ENCODE measurements at regions not wholly inside any gene's neighbourhood (a gene's known extent, or its start where the extent isn't known, plus 50 kb on each side); places are given as distances from the start of the nearest gene placed in this dataset.

DNA sequence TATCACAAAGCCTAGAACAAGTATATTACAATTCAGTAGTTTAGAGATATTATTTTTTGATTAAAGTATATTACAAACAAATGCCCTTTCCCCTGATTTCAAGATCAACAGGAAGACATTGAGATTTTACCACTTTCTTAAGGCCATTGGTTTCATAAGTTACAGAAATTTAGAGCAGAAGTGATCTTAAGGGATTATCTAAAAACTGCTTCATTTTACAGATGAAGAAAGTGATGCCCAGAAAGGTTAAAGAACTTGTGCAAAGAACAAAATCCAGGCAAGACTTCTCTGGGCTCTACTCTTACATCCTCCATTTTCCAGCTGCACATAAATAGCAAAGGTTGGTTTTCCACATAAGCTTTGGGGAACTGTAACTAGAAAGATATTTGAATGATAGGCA, 87.5 kb downstream of the DUSP6 start:
- no peak for DNase-seq (ENCODE audit: low spot score in 2 of 2)
- Histone ChIP-seq H3K4me1 (no peaks in the 10 kb centered on the region), H3K4me3 (no peak overlapping the region), H3K9me3 (no peaks in the 10 kb centered on the region), H3K27me3 (ENCODE audit: low read depth) (no peaks in the 10 kb centered on the region), H3K36me3 (replicated peaks) (no peaks in the 10 kb centered on the region)
- in situ Hi-C loops (cut with MboI; ENCODE audit: low sequenced_read_pairs): no loop called here

DNA sequence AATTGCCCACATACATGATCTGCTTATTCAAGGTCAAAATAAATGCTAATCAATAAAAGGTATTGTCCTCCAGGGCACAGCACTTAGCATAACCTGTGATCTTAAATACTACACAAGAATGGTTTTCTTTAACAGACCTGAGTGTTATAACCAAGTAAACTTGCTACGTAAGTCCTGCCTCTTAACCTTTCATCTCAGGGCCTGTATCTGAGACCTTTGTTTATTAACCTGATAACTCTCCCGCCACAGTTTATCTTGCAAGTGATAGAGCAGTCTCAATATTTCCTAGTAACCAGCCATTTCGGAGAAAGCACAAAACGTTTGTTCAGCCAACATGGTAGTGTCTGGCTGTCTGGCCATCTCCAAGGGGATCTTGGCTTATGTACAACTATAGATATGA, 88.4 kb downstream of the DUSP6 start:
- no peaks in the 10 kb centered on the region for H3K9me3 ChIP-seq
- no peaks in the 10 kb centered on the region for H3K4me1 ChIP-seq
- H3K36me3 ChIP-seq (replicated peaks): no peaks in the 10 kb centered on the region
- no peak for DNase-seq (ENCODE audit: low spot score in 2 of 2)
- H3K4me3 ChIP-seq: no peak overlapping the region
- no peaks in the 10 kb centered on the region for H3K27me3 ChIP-seq (ENCODE audit: low read depth)
- in situ Hi-C loops (cut with MboI; ENCODE audit: low sequenced_read_pairs): no loop called here

DNA sequence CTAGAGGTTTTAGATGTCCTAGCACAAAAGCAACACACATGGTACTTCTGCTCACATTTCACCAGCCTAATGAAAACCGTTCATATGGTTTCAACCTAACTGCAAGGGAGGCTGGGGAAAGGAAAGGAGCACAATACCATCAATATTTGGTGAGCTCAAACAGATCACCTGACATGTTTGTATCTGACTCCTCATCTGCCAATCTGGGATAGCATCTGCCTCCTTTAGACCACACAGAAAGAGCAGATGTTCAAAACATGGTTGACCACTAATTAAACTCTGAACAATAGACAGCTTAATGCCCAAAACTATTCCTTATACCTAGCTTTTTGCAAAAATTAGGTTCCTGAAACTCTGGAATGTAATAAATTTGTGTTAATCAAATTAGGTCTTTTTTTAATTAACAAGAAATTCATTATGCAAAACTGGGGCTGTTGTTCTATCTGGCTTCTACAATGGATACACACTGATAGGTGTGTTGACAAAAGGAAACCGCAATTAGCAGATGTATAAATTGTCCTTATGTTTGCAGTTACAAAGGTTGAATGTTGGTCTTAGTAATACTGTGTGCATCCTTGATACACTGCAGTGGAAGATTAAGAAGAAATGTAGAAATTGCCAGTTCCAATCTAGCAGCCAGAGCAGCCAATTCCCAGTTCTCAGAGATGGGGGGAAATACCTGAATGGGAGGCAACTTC, 89.3 kb downstream of the DUSP6 start:
- Histone ChIP-seq H3K4me3 (no peak overlapping the region), H3K9me3 (no peaks in the 10 kb centered on the region), H3K36me3 (replicated peaks) (no peaks in the 10 kb centered on the region), H3K27me3 (ENCODE audit: low read depth) (no peaks in the 10 kb centered on the region), H3K4me1 (no peaks in the 10 kb centered on the region)
- in situ Hi-C loops (cut with MboI; ENCODE audit: low sequenced_read_pairs): no loop called here
- DNase-seq (ENCODE audit: low spot score in 2 of 2): no peak

DNA sequence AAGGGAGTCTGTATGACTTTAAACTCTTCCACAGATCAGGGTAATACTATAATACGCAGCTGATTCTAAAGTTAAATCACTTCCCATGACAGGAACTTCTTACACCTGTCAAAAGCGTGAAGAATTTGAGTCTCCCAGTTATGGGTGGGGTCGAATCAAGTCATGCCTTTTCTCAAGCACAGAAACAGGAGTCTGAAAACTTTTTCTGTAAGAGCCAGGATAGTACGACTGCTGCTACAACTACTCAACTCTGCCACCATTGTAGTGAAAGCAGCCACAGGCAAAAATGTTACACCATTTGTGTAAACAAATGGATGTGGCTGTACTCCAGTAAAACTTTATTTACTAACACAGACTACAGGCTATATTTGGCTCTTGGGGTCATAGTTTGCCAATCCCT, 90.3 kb downstream of the DUSP6 start:
- no peak for DNase-seq (ENCODE audit: low spot score in 2 of 2)
- Histone ChIP-seq H3K4me3 (no peak overlapping the region), H3K36me3 (replicated peaks) (no peaks in the 10 kb centered on the region), H3K9me3 (no peaks in the 10 kb centered on the region), H3K27me3 (ENCODE audit: low read depth) (no peaks in the 10 kb centered on the region), H3K4me1 (no peaks in the 10 kb centered on the region)
- in situ Hi-C loops (cut with MboI; ENCODE audit: low sequenced_read_pairs): no loop called here

DNA sequence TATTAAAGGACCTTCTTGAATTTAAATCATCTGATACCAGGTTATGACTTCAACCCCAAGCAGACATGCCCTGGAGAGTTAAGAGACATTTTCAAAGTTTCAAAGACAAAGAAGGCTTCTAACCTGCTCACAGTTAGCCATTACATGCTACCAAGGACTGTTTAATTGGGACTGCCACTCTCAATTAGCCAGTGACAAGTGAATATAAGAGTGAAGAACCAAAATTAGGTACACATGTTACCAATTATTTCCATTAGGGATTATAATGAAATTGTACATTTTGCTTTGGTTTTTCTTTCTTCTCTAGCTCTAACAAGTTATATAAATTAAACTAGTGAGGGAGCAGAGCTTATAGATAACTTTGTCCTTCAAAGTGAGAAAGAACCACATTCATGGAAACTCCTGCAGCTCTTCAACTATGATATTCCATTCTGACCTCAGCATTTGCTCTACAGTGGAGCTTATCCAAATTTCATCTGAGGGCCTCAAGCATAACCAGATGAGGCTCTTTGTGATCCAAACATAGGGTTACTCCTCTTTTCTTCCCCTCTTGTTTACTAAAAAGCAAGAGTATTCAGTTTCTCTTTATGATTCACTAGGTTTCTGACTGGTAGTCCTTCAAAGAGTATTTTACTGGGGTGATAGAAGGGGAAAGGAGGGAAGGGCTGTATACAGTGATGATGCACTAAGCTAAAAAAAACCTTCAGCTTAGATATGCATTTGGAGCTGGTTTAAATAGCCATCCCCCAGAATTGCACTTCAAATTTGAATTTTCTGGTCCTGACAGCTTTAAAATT, 91.3 kb downstream of the DUSP6 start:
- Histone ChIP-seq H3K36me3 (replicated peaks) (no peaks in the 10 kb centered on the region), H3K4me1 (no peaks in the 10 kb centered on the region), H3K9me3 (no peaks in the 10 kb centered on the region), H3K4me3 (no peak overlapping the region), H3K27me3 (ENCODE audit: low read depth) (no peaks in the 10 kb centered on the region)
- in situ Hi-C loops (cut with MboI; ENCODE audit: low sequenced_read_pairs): no loop called here
- DNase-seq (ENCODE audit: low spot score in 2 of 2): no peak

DNA sequence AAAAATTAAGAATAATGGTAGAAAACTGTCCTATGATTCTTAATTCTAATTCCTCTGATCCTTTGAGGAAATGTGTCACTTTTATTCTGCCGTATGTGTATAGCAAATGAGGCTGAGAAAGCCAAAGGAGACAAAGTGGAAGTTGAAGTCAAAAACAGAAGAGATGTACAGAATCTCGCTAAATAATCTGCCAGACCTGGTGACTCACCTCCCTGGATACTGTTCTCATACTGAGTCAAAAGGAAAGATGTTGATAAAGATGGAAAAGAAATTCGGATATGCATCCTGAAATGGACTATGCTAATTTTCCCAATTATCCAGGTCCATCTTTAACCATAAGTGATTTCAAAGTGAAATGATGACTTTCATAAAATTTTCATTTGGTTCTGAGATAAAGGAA, 92.5 kb downstream of the DUSP6 start:
- no peak for DNase-seq (ENCODE audit: low spot score in 2 of 2)
- H3K9me3 ChIP-seq: no peaks in the 10 kb centered on the region
- in situ Hi-C loops (cut with MboI; ENCODE audit: low sequenced_read_pairs): no loop called here
- no peaks in the 10 kb centered on the region for H3K27me3 ChIP-seq (ENCODE audit: low read depth)
- no peaks in the 10 kb centered on the region for H3K36me3 ChIP-seq (replicated peaks)
- H3K4me3 ChIP-seq: no peak overlapping the region
- H3K4me1 ChIP-seq: no peaks in the 10 kb centered on the region

DNA sequence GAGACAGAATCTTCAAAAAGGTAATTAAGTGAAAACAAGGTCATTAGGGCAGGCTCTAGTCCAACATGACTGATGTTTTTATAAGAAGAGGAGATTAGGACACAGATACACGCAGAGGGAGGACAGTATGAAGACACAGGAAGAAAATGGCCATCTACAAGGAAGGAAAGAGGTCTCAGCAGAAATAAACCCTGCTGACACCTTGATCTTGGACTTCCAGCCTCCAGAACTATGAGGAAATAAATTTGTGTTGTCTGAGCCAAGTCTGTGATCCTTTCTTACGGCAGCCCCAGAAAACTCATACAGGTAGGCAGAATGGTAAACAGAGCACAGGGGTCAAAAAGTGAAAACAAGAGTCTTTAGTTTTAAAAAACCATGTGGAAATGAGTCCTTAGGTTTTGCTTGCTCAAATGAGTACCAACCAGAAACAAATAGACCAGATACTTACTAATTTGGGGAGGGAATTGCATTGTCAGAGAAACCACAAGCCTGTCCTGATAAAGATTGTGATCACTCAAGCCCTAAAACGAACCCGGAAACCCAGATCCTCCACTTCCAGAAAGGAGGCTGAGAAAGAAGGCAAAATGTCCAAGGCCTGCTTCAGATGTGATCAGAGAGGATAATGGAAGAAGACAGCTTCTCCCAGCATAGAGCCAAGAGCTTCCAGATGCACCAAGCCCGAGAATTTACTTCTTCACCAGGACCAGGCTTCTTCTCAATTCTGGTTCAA, 93.9 kb downstream of the DUSP6 start:
- Histone ChIP-seq H3K27me3 (ENCODE audit: low read depth) (no peaks in the 10 kb centered on the region; the same call in 1 of the 2 replicates), H3K4me3 (no peak overlapping the region), H3K9me3 (no peaks in the 10 kb centered on the region), H3K4me1 (no peaks in the 10 kb centered on the region), H3K36me3 (replicated peaks) (no peaks in the 10 kb centered on the region)
- DNase-seq (ENCODE audit: low spot score in 2 of 2): no peak
- in situ Hi-C loops (cut with MboI; ENCODE audit: low sequenced_read_pairs): no loop called here

DNA sequence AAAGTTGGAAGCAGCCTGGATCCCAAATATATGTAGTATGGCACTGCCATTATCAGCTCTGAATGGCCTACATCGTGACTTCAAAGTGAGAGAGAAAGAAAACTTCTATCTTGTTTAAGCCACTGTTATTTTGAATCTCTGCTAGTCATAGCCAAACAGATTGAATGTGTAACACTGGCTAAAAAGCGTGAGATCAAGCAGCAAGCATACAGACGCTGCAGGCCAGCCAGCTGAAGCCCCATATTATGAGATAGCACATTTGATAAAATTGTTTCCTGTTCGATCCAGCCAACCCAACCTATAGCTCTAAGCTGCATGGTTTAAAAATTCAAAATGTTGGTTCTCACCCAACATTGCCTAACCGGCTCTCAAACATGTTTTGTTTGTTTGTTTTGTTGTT, 95.0 kb downstream of the DUSP6 start:
- H3K4me1 ChIP-seq: no peaks in the 10 kb centered on the region
- no peak overlapping the region for H3K4me3 ChIP-seq
- no peaks in the 10 kb centered on the region; the same call in 1 of the 2 replicates for H3K27me3 ChIP-seq (ENCODE audit: low read depth)
- DNase-seq (ENCODE audit: low spot score in 2 of 2): no peak
- H3K9me3 ChIP-seq: no peaks in the 10 kb centered on the region
- no peaks in the 10 kb centered on the region for H3K36me3 ChIP-seq (replicated peaks)
- in situ Hi-C loops (cut with MboI; ENCODE audit: low sequenced_read_pairs): no loop called here

DNA sequence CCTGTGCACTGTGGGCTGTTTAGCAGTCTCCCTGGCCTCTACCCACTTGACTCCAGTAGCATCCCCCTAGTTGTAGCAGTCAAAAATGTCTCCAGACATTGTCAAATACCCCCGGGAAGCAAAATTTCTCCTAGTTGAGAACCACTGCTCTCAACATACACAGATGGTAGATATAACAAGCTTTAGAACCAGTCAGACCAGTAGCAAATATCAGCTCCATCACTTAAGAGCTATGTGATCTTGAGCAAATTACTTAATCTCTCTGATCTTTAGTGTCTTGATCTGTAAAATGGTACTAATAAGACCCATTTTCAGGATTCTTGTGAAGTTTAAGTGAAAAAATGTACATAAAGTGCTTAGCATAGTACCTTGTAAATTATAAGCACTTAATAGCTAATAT, 96.2 kb downstream of the DUSP6 start:
- Histone ChIP-seq H3K9me3 (no peaks in the 10 kb centered on the region), H3K4me3 (no peak overlapping the region), H3K36me3 (replicated peaks) (no peaks in the 10 kb centered on the region), H3K4me1 (no peaks in the 10 kb centered on the region), H3K27me3 (ENCODE audit: low read depth) (no peaks in the 10 kb centered on the region; the same call in 1 of the 2 replicates)
- in situ Hi-C loops (cut with MboI; ENCODE audit: low sequenced_read_pairs): no loop called here
- no peak for DNase-seq (ENCODE audit: low spot score in 2 of 2)

DNA sequence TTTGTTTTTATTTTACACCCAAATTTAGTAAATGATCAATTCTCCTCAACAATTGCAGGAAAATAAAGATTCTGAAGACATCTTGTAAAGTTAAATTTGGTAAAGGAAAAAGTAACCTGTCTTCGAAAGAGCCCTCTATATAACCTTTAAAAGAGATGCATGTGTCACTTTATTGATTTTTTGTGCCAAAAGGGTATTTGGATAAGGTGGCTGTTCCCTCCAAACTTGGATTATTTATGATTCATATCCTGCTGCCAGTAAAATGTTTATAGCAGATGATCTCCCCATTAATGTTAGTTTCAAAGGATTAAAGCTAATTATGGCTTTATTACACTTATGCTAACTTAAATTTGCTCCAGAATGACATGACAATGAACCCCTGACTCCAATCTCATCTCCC, 98.8 kb downstream of the DUSP6 start:
- Histone ChIP-seq H3K4me1 (no peaks in the 10 kb centered on the region), H3K36me3 (replicated peaks) (no peaks in the 10 kb centered on the region), H3K27me3 (ENCODE audit: low read depth) (no peaks in the 10 kb centered on the region; the same call in 1 of the 2 replicates), H3K9me3 (no peaks in the 10 kb centered on the region), H3K4me3 (no peak overlapping the region)
- DNase-seq (ENCODE audit: low spot score in 2 of 2): no peak
- in situ Hi-C loops (cut with MboI; ENCODE audit: low sequenced_read_pairs): no loop called here

DNA sequence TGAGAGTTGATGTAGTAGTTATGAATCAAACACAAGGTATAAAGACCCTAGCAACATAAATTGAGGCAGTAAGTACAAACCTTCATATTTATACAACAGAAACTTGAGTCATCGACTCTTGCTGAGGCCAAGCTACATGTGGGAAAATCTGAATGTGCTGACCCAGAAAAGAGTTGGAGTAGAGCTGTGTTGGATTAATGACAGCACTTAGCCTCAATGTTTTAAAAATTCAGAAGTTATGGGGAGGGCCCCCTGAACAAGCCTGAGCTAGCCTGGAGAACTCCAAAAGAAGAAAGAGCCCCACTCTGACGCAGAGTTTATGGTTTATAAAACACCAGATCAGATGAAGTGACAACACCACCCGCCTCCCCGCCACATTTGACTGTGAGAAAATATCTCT, 100.0 kb downstream of the DUSP6 start:
- in situ Hi-C loops (cut with MboI; ENCODE audit: low sequenced_read_pairs): no loop called here
- Histone ChIP-seq H3K27me3 (ENCODE audit: low read depth) (no peaks in the 10 kb centered on the region; the same call in 1 of the 2 replicates), H3K9me3 (no peaks in the 10 kb centered on the region), H3K4me3 (no peak overlapping the region), H3K36me3 (replicated peaks) (no peaks in the 10 kb centered on the region), H3K4me1 (no peaks in the 10 kb centered on the region)
- DNase-seq (ENCODE audit: low spot score in 2 of 2): no peak

DNA sequence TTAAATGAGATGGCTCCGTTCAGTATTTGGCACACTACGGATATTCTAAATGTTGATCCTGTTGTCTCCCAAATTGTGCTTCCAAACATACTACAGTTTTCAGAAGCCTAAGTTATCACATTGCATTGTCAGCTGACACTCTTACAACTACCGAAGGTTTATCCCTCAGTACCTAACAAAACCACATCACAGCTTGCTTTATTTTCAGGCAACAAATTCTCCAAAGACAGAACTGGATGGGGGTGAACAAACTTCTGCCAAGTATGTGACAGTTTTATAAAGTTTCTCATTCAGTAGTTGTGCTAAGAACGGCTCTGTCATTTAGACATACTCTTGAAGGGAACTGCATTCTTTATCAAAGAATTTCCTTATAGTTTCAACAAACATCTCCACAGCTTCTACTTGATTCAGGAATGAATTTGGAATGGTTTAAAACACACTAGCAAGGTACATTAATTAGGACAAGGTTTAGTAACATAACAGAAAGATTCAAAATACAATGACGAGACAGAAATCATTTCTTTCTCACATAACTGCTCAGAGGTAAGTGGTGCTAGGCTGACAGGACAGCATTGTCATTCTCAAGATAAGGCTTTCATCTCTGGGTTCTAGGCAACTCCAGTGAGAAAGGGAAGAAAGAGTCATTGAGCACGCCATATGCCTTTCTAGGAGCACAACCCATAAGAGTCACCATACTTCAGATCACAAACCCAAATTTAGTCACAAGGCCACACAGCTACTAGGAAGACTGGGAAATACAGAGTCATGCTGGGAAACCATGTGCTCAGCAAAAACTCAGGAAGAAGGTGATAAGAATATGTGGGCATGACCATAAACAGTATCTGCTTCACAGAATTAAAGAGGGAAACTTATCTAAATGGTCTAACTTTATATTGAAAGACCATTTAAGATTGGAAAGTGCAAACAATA, 100.7 kb downstream of the DUSP6 start:
- Histone ChIP-seq H3K9me3 (no peaks in the 10 kb centered on the region), H3K27me3 (ENCODE audit: low read depth) (no peaks in the 10 kb centered on the region; the same call in 1 of the 2 replicates), H3K4me1 (no peaks in the 10 kb centered on the region), H3K4me3 (no peak overlapping the region), H3K36me3 (replicated peaks) (no peaks in the 10 kb centered on the region)
- in situ Hi-C loops (cut with MboI; ENCODE audit: low sequenced_read_pairs): no loop called here
- DNase-seq (ENCODE audit: low spot score in 2 of 2): no peak

DNA sequence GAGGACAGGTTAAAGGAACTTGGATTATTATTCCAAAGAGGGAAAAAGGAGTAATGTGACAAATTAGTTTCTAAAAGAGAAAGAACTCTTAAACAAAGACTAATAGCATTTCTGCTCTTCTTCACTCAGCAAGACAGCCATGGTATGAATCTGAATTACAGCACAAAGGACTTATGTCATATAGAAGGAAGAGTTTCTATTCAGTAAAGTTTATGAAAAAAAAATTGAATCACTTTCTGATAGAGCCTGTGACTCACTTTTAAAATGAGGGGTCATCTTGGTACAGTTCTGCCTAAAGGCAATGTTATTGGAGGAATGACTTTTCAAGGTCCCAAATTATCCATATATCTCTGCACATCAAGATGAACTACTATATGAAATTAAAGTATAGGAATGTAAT, 101.7 kb downstream of the DUSP6 start:
- Histone ChIP-seq H3K36me3 (replicated peaks) (no peaks in the 10 kb centered on the region), H3K4me3 (no peak overlapping the region), H3K27me3 (ENCODE audit: low read depth) (no peaks in the 10 kb centered on the region; the same call in 1 of the 2 replicates), H3K4me1 (no peaks in the 10 kb centered on the region), H3K9me3 (no peaks in the 10 kb centered on the region)
- no peak for DNase-seq (ENCODE audit: low spot score in 2 of 2)
- in situ Hi-C loops (cut with MboI; ENCODE audit: low sequenced_read_pairs): no loop called here

Data from HAP-1 (cell line).